ENCODE measurements at regions not wholly inside any gene's neighbourhood (a gene's known extent, or its start where the extent isn't known, plus 50 kb on each side); places are given as distances from the start of the nearest gene placed in this dataset.

DNA sequence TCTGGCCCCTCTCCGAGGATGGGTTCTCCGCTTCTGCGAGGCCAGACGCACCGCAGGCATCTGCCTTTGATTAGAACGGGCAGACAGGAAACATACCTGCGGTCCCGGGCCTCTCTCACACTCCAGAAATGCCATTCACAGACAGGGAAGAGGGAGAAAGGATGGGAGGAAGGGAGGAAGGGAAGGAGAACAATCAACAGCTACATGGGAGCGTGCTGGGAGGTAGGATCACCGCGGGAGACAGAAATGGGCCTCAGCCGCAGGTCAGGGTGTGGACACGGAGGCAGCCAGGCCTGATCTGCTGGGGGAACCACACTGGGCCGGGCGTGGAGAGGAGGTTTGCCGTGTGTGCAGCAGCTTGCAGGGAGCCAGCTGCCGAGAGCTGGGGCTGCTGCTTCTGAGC is 90.7 kb upstream of the RGMA start:
- Mint-ChIP-seq H3K4me1 (no peaks in the 10 kb centered on the region), H3K27ac (no peak overlapping the region), H3K36me3 (no peaks in the 10 kb centered on the region), H3K27me3 (peaks cover 13% of the 10 kb centered on the region), H3K4me3 (no peak overlapping the region), H3K9me3 (no peaks in the 10 kb centered on the region)
- CTCF ChIA-PET: interaction anchor here (1.4 kb wide), 1 partner anchor 92 kb away, joined by 4 read pairs; no protein-coding TSS in a partner anchor
- no peak for DNase-seq

GRCh38 chr15:93179072-93179471 is 90.1 kb upstream of the RGMA start:
- H3K4me3 Mint-ChIP-seq: no peak overlapping the region
- no peaks in the 10 kb centered on the region for H3K9me3 Mint-ChIP-seq
- H3K36me3 Mint-ChIP-seq: no peaks in the 10 kb centered on the region
- no peak overlapping the region for H3K27ac Mint-ChIP-seq
- no peaks in the 10 kb centered on the region for H3K4me1 Mint-ChIP-seq
- CTCF ChIA-PET: no interaction called here
- no peak for DNase-seq
- H3K27me3 Mint-ChIP-seq: peaks cover 10% of the 10 kb centered on the region

- no peak for DNase-seq
- no peak overlapping the region for H3K27ac Mint-ChIP-seq
- CTCF ChIA-PET: no interaction called here
- H3K36me3 Mint-ChIP-seq: no peaks in the 10 kb centered on the region
- H3K4me1 Mint-ChIP-seq: no peaks in the 10 kb centered on the region
- H3K9me3 Mint-ChIP-seq: peaks cover 2% of the 10 kb centered on the region
- H3K4me3 Mint-ChIP-seq: no peak overlapping the region
- peaks cover 10% of the 10 kb centered on the region for H3K27me3 Mint-ChIP-seq
Observed at GRCh38 chr15:93178371-93178770, 89.4 kb upstream of the RGMA start.

DNA sequence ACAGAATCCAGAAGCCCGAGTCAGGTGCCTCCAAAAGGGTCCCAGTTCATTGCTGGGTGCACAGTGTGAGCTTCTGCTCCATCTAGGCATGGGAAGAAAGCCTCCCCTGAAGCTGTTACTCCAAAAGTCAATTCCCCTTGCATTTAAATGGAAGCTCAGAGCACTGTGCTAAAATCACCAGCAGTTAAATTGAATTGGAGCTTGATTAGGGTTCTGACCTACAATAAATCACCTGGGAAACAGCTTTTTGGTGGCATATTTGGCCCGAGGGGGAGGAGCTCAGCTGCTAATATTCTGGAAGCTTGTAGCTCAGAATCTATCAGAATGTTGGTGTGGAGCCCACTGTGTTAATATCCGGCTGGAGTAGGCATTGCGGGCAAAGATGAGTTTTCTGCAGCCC is 87.1 kb upstream of the RGMA start:
- no peak overlapping the region for H3K4me3 Mint-ChIP-seq
- CTCF ChIA-PET: no interaction called here
- no peaks in the 10 kb centered on the region for H3K36me3 Mint-ChIP-seq
- DNase-seq: no peak
- H3K27ac Mint-ChIP-seq: no peak overlapping the region
- peaks cover 3% of the 10 kb centered on the region for H3K9me3 Mint-ChIP-seq
- H3K27me3 Mint-ChIP-seq: peaks cover 15% of the 10 kb centered on the region
- H3K4me1 Mint-ChIP-seq: no peaks in the 10 kb centered on the region

- Mint-ChIP-seq H3K27me3 (peaks cover 24% of the 10 kb centered on the region), H3K9me3 (peaks cover 3% of the 10 kb centered on the region), H3K4me3 (no peak overlapping the region), H3K27ac (no peak overlapping the region), H3K36me3 (no peaks in the 10 kb centered on the region), H3K4me1 (no peaks in the 10 kb centered on the region)
- CTCF ChIA-PET: no interaction called here
- DNase-seq: no peak
Observed at GRCh38 chr15:93174836-93175235, 85.8 kb upstream of the RGMA start.

DNA sequence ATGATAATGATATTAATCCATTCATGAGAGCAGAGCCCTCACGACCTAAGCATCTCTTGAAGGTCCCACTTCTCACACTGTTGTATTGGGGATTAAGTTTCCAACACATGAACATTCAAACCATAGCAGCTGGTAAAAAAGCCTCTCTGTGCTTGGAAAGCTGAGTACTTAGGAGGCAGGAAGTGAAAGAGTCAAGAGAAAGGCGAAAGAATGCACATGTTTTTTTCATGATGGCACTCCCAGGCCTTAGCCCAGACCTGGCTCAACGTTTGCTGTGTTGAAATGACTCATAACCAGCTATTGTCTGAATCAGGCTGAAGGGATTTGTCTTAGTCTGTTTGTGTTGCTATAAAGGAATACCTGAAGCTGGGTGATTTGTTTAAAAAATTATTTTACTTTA is 84.4 kb upstream of the RGMA start:
- Mint-ChIP-seq H3K27me3 (peaks cover 28% of the 10 kb centered on the region), H3K36me3 (no peaks in the 10 kb centered on the region), H3K4me1 (no peaks in the 10 kb centered on the region), H3K4me3 (no peak overlapping the region), H3K9me3 (peaks cover 3% of the 10 kb centered on the region), H3K27ac (no peak overlapping the region)
- no peak for DNase-seq
- CTCF ChIA-PET: interaction anchor here (1.9 kb wide), 1 partner anchor 85 kb away, joined by 10 read pairs; no protein-coding TSS in a partner anchor

- Mint-ChIP-seq H3K27ac (no peak overlapping the region), H3K9me3 (peaks cover 3% of the 10 kb centered on the region), H3K36me3 (no peaks in the 10 kb centered on the region), H3K4me3 (no peak overlapping the region), H3K27me3 (peaks cover 39% of the 10 kb centered on the region), H3K4me1 (peaks cover 7% of the 10 kb centered on the region)
- CTCF ChIA-PET: interaction anchor here (0.9 kb wide), 1 partner anchor 81 kb away, joined by 3 read pairs; no protein-coding TSS in a partner anchor
- no peak for DNase-seq
Observed at GRCh38 chr15:93171476-93171875, 82.5 kb upstream of the RGMA start.

DNA sequence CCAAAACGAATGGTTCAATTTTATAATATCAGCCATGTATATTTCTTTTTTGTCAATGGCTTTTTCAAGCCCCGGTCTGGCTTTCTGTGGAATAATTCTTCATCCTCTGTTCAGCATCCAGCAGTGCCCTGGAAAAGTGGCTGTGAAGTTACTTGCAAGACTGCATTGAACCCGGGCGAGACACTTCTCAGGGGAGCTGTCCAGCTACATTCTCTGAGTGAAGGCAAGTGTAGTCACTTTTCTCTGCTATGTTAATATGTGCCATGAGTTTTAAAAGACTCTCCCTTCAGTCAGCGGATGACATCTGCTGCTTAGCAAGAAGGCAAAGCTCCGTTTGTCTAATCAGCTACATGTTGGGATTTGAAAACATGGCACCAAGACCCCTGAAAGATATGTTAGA is 81.3 kb upstream of the RGMA start:
- Mint-ChIP-seq H3K4me3 (no peak overlapping the region), H3K27ac (no peak overlapping the region), H3K27me3 (peaks cover 41% of the 10 kb centered on the region), H3K4me1 (peaks cover 16% of the 10 kb centered on the region), H3K36me3 (no peaks in the 10 kb centered on the region), H3K9me3 (peaks cover 3% of the 10 kb centered on the region)
- DNase-seq: no peak
- CTCF ChIA-PET: no interaction called here

GRCh38 chr15:93168910-93169309 is 79.9 kb upstream of the RGMA start:
- CTCF ChIA-PET: interaction anchor here (0.6 kb wide), 1 partner anchor 16 kb away, joined by 3 read pairs; no protein-coding TSS in a partner anchor

DNA sequence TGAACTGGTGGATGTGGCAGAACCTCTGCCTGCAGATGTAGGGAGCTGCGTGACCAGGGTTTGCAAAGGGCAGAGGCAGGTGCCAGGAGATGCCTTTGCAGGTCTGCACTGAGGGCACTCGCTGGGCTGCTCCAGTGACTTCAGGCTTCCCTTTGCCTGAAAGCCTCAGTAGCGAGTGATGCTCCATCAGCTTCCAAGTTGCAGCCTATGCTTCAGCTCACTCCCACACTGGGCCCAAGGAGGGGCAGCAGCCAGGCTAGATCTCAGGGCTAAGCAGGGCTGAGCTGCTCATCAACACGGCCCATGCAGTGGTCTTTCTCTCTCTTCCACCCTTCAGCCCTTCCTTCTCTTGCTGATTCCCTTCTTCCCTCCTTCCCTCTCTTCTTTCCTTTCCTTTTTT is 78.3 kb upstream of the RGMA start:
- no peak overlapping the region for H3K27ac Mint-ChIP-seq
- H3K9me3 Mint-ChIP-seq: no peaks in the 10 kb centered on the region
- H3K4me1 Mint-ChIP-seq: peaks cover 31% of the 10 kb centered on the region
- H3K4me3 Mint-ChIP-seq: no peak overlapping the region
- peaks cover 40% of the 10 kb centered on the region for H3K27me3 Mint-ChIP-seq
- CTCF ChIA-PET: no interaction called here
- no peak for DNase-seq
- no peaks in the 10 kb centered on the region for H3K36me3 Mint-ChIP-seq

More at GRCh38 chr15:93168910-93169309, 79.9 kb upstream of the RGMA start:
- Mint-ChIP-seq H3K36me3 (no peaks in the 10 kb centered on the region), H3K4me3 (no peak overlapping the region), H3K9me3 (peaks cover 3% of the 10 kb centered on the region), H3K4me1 (peaks cover 26% of the 10 kb centered on the region), H3K27me3 (peaks cover 37% of the 10 kb centered on the region), H3K27ac (no peak overlapping the region)
- no peak for DNase-seq

- Mint-ChIP-seq H3K27me3 (peaks cover 43% of the 10 kb centered on the region), H3K36me3 (no peaks in the 10 kb centered on the region), H3K4me3 (no peak overlapping the region), H3K4me1 (peaks cover 31% of the 10 kb centered on the region), H3K27ac (no peak overlapping the region), H3K9me3 (no peaks in the 10 kb centered on the region)
- CTCF ChIA-PET: no interaction called here
- peak; percentile 59 for DNase-seq
Observed at GRCh38 chr15:93166675-93167074, 77.7 kb upstream of the RGMA start.

GRCh38 chr15:93165734-93166470 is 76.9 kb upstream of the RGMA start:
- peaks cover 31% of the 10 kb centered on the region for H3K4me1 Mint-ChIP-seq
- H3K27ac Mint-ChIP-seq: no peak overlapping the region
- H3K9me3 Mint-ChIP-seq: no peaks in the 10 kb centered on the region
- DNase-seq: no peak
- no peak overlapping the region for H3K4me3 Mint-ChIP-seq
- H3K36me3 Mint-ChIP-seq: no peaks in the 10 kb centered on the region
- peaks cover 39% of the 10 kb centered on the region for H3K27me3 Mint-ChIP-seq
- CTCF ChIA-PET: no interaction called here

GRCh38 chr15:93164409-93164808 is 75.4 kb upstream of the RGMA start:
- Mint-ChIP-seq H3K36me3 (no peaks in the 10 kb centered on the region), H3K27ac (peak overlapping the region; percentile 33), H3K9me3 (no peaks in the 10 kb centered on the region), H3K27me3 (peaks cover 38% of the 10 kb centered on the region), H3K4me1 (peaks cover 31% of the 10 kb centered on the region), H3K4me3 (no peak overlapping the region)
- CTCF ChIA-PET: no interaction called here
- DNase-seq: peak; percentile 67

GRCh38 chr15:93162560-93162959 is 73.5 kb upstream of the RGMA start:
- Mint-ChIP-seq H3K27ac (peak overlapping the region; percentile 52), H3K4me1 (peaks cover 31% of the 10 kb centered on the region), H3K27me3 (peaks cover 34% of the 10 kb centered on the region), H3K4me3 (no peak overlapping the region), H3K36me3 (no peaks in the 10 kb centered on the region), H3K9me3 (no peaks in the 10 kb centered on the region)
- CTCF ChIA-PET: no interaction called here
- DNase-seq: no peak

DNA sequence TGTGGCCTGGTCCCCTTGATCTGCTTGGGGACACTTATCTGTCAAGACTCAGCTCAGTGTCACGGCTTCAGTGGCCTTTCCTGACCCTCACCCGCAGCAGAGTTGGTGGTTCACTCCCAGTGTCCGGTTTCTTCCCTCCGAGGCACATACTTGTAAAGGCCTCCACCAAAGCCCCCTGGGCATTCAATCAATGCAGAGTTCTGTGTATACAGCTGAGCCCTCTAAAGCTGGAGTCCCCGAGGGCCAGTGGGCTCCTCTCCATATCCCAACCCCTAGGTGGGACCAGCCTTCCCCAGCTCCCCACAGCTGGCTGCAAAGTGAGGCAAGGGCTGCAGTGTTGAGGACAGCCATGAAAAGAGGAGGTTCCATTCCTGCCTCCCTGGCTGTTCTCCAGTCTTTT is 70.9 kb upstream of the RGMA start:
- Mint-ChIP-seq H3K27me3 (peaks cover 15% of the 10 kb centered on the region), H3K36me3 (no peaks in the 10 kb centered on the region), H3K27ac (no peak overlapping the region), H3K4me3 (no peak overlapping the region), H3K9me3 (no peaks in the 10 kb centered on the region), H3K4me1 (peaks cover 15% of the 10 kb centered on the region)
- DNase-seq: no peak
- CTCF ChIA-PET: no interaction called here
